ENCODE measurements at regions not wholly inside any gene's neighbourhood (a gene's known extent, or its start where the extent isn't known, plus 50 kb on each side); places are given as distances from the start of the nearest gene placed in this dataset.
A peak's percentile ranks its signal among the peaks of the same experiment; 100 is the strongest.

DNA sequence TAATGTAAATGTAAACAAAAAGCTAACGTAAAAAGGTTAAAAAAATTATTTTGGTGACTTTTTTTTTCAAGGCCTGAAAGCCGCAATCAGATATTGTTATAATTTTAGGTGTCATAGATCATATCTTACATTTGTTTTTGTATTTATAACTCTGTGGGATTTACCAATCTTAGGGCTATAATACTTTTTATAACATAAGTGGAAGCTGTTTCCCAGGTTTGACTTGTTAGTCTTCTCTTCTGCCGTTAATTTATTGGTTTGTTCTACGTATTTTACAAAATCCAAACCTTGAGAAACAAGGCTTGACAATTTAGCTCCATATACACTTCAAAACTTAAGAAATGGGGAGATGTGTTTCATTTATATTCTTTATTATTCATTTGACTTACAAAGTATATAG lies 119.4 kb downstream of the EVX1 start:
- no peak for DNase-seq (ENCODE audit: low read depth in 2 of 3, low spot score in 2 of 3)

DNA sequence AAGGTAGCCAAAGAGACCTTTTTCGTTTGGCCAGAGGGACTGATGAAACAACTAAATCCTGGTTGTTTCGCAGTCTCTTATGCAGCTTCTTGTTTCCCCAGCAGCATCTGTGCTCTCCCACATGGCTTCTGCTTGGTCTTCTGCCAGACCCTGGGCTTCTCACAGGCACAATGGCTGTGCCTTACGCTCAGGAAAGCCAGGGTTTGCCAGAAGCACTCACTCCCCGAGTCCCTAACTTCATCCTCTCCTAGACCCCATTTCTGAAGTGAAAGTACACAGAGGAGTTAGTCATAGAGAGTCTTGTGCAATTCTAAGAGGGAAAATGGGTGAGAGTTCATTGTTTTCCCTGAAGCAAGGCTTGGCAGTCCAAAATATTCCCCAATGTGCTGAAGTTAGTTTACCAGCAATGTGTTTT lies 121.7 kb downstream of the EVX1 start:
- DNase-seq (ENCODE audit: low read depth in 2 of 3, low spot score in 2 of 3) = no peak

DNA sequence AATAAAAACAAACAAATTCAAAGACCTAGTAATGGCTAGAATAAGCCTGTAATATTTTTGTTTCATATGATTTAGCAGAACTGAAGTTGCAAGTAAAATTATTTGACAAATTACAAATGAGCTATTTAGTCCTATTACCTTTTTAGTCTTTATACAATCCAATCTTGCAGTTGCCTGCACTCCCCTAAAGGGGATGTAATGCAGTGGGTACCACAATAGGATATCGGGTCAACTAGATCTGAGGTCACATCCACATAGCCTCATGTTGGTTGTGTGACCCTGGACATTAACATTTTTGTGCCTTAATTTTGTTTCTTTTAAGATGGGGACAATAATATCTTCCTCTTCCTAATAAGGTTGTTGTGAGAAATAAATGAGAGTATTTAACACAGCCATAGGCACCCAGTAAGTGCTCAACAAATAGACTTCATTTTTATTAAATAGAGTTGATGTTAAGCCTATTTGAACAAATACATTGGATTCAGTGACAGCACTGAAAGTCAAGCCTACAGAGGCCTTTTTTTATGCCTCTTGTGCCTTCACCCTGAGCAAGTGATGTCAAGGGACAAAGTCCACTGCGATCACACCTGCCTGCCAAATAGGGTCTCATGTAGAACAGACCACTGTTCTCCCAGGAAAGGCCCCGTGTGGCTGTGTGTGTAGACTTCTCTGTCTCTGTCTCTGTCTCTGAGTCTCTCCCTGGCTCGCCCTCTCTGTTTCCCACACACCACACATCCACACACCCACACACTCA lies 124.8 kb downstream of the EVX1 start:
- no peak for DNase-seq (ENCODE audit: low read depth in 2 of 3, low spot score in 2 of 3)

DNA sequence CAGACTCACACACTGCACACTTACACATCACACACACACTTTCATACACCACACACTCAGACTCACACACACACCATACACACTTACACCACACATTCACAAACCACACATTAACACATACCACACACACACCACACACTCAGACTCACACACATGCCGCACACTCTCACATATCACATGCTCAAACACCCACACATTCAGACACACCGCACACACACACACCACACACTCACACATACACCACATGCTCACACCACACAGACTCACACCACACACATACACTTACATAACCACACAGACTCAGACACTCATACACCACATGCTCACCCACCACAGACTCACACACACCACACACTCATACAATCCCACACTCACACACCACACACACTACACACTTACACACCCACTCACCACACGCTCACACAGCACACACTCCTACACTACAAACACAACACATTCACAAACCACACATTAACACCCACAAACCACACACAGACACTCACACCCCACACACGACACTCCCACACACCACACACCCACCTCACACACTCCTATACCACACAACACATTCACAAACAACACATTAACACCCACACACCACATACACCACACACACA lies 125.4 kb downstream of the EVX1 start:
- DNase-seq (ENCODE audit: low read depth in 2 of 3, low spot score in 2 of 3) = no peak

DNA sequence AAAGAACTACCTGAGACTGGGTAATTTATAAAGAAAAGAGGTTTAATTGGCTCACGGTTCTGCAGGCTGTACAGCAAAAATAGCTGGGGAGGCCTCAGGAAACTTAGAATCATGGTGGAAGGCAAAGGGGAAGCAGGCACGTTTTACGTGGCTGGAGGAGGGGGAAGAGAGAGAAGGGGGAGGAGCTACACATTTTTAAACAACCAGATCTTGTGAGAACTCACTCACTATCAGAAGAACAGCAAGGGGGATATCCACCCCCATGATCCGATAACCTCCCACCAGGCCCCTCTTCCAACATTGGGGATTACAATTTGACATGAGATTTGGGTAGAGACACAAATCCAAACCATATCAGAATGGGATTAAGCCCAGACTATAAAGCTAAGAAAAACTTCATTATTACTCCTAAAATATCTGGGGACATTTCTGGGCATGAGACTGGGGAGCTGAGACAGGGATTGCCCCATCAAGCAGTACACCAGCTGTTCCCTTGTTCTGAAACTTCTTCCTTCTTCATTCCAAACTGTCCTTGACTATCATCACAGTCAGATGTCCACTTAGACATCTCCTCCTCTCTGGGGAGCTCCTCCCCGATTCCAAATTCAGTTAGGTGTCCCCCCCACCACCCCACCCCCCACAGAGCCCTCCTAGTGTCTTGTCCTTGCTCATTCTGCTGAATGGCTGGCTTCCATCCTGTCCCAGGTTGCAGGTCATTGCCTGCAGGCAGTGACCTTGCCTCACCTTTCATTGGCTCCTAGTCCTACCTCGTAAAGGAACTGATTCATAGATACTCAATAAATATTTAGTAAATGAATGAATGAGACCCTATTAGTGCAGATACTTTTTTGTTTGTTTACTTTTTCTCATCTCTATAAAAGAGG lies 132.6 kb downstream of the EVX1 start:
- no peak for DNase-seq (ENCODE audit: low read depth in 2 of 3, low spot score in 2 of 3)

DNA sequence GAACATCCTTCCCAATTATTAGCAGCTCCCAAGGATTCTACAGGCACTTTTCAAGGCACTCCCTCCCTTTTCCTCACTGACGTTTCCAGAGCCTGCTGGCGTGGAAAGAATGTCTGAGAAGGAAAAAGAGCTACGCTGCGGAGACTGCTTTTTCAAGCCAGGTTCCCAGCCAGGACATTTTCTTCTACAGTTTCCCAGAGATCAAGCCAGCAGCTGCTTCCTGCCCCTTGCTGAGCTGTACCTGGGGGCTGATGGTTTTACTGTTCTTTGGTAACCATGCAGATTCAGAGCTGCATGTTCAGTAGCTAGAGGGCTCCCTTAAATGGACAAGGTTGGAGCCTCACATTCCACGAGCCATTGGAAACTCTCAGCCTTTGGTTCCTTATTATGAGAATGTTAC lies 133.4 kb downstream of the EVX1 start:
- no peak for DNase-seq (ENCODE audit: low read depth in 2 of 3, low spot score in 2 of 3)

DNA sequence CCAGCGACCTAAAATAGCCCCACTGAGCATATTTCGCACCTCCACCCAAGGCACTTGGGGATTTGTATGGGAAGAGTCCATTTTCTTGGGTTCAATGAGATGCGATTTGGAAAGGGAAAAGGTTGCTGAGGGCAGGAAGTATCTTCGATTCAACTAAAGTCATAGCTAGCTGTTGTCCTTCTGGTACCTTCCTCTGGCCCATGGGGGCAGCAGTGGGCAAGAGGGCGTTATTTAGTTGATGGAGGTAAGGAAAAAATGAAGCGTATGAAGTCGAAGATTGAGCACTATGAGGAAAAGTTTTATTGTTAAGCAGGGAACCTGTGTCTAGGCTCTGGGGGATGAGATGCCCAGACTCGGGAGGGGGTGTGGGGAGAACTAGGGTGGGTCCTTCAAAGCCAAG lies 135.4 kb downstream of the EVX1 start:
- no peak for DNase-seq (ENCODE audit: low read depth in 2 of 3, low spot score in 2 of 3)

DNA sequence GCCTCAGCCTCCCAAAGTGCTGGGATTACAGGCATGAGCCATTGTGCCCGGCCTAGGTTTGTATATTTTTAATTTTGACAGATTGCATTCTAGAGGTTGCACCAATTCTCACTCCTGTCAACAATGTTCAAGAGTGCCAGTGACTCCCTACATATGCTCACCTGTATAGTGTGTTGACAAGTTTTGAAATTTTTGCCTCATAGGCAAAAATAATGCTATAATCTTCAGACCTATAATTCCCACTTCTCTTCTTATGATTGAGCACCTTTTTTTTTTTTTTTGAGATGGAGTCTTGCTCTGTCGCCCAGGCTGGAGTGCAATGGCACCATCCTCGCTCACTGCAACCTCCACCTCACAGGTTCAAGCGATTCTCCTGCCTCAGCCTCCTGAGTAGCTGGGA lies 139.7 kb downstream of the EVX1 start:
- DNase-seq (ENCODE audit: low read depth in 2 of 3, low spot score in 2 of 3) = no peak

DNA sequence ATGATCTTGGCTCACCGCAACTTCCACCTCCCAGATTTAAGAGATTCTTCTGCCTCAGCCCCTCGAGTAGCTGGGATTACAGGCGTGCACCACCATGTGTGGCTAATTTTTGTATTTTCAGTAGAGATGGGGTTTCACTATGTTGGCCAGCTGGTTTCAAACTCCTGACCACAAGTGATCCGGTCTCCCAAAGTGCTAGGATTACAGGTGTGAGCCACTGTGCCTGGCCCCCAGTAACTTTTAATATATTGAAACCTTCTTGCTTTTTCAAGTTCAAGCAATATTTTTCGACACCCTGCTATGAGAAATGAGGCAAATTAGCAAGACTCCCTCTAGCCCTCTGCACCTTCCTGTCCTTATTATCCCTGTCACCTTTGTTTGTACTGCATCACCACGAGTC lies 144.0 kb downstream of the EVX1 start:
- no peak for DNase-seq (ENCODE audit: low read depth in 2 of 3, low spot score in 2 of 3)

DNA sequence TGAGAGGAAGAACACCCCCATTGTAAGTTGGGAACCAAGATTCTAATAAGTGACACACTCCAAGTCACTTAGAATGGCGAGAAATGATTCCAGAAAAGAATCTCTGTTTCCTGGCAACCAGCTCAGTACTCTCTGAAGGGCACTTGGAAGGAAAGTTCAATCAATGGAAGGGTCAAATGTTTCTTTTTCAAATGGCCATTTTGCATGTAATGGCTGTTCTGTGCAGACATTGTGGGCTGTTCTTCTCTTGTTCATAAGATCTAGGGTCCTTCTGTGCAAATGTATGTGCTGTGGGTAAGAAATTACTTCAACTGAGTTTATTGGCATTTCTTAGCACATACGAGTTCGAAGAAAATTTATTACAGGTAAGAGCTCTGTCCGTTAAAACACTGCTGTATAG lies 145.3 kb downstream of the EVX1 start:
- no peak for DNase-seq (ENCODE audit: low read depth in 2 of 3, low spot score in 2 of 3)

DNA sequence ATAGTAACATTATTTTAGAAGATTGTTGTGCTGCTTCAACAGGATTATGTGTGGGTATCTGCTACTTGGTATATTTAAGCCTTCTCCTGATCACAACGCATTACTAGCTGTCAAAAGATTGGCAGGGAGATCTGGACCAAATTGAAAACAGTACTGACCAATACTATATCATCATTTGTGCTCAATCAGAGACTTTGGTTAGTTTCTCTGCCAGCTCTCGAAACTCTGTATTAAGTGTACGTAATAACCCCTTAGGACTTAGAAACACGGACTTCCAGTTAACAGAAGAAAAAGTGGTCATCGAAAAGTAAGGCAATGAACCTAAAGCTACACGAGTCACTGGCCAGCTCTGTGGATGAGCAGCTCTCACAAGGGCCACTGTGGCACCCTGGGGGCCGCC lies 146.0 kb downstream of the EVX1 start:
- no peak for DNase-seq (ENCODE audit: low read depth in 2 of 3, low spot score in 2 of 3)

DNA sequence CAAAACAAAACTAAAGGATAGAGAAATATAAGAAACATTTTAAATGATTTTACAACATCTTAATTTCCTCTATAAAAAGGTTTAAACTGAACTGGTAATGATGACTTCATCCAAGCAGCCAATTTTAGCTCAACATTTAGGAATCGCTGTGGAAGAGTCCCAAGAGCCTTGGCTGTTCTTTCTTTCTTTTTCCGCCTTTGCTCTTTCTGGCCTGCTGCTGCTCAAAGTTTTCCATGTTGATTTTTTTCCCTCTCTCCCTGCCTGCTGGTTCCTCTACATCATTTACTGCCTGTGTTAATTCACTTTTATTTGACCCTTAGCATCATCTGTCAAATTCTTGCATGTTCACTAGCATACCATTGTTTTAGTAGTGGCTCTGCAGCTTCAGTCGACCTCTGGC lies 146.9 kb downstream of the EVX1 start:
- no peak for DNase-seq (ENCODE audit: low read depth in 2 of 3, low spot score in 2 of 3)

DNA sequence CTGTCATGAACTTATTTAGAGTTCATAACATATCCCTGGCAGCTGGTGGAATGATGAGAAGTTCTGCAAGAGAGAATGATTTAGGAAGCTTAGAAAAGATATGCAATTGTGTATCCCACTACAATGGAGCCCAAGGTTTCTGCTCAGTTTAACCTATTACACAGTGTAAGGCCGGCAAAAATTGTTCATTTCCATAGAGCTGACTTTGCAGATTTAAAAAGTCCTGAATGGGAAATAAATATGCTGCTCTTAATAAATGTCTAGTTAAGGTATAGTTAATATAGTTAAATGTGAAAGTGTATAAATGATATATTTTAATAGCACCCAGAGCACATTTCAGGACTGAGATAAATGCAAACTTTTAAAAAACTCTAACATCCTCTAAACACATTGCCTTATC lies 149.9 kb downstream of the EVX1 start:
- DNase-seq (ENCODE audit: low read depth in 2 of 3, low spot score in 2 of 3) = no peak

DNA sequence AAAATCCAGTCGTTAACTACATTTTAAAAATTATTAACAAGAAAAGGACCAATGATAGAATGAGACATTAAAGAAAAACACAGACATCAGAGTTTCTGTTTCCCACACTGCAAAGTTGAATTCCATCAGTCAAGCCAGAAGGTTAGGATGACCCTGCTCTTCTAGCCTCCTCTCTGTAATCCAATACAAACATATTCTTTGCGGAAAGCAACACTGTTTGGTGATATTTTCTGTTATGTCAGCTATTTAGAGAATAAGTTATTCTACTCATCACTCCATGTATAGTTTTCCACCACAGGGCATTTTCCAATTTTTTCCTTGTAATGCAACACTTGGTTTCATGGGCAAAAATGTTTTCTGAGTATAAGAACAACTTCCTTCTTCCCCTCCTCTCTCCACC lies 152.3 kb downstream of the EVX1 start:
- no peak for DNase-seq (ENCODE audit: low read depth in 2 of 3, low spot score in 2 of 3)

DNA sequence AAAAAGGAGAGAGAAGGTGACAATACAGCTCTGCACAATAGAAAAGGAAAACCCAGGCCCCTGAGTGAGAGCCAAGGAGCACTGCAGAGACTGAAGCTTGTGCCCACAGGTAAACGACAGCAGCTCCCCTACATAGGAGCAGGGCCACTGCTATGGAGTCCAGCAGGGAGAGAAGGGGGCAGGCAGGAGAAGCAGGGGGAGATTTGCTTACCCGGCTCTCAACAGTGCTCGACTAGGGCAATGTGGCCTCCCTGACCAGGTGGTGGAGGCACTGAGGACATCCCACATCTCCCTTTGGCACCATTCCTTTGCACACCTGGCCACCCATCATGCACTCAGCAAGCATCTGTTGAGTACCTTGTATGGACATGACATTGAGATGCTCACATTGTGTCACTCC lies 153.0 kb downstream of the EVX1 start:
- no peak for DNase-seq (ENCODE audit: low read depth in 2 of 3, low spot score in 2 of 3)

DNA sequence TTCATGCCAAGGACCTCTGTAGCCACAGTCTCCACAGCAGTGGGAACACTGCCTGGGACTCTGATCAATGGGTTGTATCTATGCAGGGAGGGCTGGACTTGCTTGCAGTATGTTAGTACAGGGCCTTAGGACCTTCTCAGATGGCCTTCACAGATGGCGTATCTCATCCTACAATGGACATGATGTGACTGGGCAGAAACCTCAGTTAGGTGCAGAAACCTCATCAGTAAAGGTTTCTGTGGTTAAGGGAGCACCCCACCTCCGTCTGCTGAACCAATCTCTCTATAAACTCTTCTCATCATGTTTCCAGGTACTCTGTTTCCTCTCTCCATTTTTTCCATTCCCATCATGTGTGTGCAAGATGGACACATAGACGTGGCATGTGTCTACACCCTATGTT lies 154.9 kb downstream of the EVX1 start:
- no peak for DNase-seq (ENCODE audit: low read depth in 2 of 3, low spot score in 2 of 3)

DNA sequence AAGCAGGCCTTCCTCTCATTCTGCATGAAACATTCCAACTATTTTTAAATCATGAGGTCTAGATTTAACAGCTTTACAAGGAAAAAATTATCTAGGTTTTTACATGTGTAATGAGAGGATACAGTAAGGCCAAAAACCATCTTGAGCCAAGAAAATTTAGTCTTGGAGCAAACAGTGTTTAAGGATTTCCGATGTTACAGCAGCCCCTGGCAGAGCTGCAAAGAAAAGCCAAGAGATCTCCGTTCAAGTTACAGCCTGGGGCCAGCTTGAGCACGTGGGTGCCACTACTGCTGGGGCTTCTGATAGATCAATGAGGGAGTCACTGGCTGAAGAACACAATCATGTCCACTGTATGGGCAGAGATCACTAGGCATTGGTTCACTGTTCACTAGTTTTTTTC lies 156.2 kb downstream of the EVX1 start:
- no peak for DNase-seq (ENCODE audit: low read depth in 2 of 3, low spot score in 2 of 3)

DNA sequence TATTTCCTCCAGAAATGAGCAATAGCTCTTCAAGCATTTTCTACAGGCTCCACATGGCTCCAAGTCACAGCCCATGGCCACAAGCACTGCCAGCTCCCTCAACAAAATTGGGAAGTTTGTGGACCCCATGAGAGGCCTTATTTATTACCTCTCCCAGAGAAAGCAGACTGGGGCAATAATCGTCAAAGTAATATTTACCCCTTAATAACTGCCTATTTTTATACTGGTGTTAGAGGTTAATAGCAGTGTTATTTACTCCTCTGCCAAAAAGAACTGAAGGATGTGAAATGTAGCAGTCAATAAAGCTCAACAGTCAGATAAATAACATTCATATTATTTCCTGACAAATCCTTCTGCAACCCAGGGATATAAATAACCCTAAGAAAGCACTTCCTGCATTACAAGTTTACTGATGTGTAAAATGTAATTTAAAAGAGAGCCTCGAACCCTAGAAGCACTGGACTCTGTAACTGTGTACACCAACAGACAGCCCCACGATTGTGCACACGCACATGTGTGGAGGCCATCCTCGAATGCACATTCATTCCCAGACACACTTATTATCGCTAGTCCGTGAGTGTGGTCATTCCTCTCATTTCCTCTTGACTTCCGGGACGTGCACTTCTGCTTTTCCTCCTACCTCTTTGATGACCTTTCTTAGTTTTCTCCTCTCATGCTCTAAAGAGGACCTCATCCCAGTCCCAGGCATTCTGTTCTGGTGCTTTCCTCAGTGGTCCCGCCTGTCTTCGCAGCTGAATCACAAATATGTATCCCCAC lies 157.4 kb downstream of the EVX1 start:
- peak in 1 of 3 donors; percentile 3 for DNase-seq (ENCODE audit: low read depth in 2 of 3, low spot score in 2 of 3)

DNA sequence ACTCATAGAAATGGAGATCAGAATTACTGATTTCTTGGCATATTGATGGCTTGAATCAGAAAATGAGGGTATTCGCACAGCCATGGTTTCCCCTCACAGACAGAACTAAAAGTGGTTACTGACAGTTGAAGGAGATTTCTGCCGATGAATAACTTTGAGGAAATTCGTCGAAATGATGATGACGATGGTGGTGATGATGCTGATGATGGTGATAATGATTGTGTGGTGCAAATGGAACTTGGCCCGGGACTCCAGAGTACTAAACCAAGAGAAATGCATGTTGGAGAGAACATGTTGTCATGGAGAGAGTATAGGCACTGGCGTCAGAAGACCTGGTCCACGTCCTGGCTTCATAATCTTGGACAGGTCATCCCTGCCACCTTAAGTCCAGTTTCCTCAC lies 163.2 kb downstream of the EVX1 start:
- no peak for DNase-seq (ENCODE audit: low read depth in 2 of 3, low spot score in 2 of 3)

DNA sequence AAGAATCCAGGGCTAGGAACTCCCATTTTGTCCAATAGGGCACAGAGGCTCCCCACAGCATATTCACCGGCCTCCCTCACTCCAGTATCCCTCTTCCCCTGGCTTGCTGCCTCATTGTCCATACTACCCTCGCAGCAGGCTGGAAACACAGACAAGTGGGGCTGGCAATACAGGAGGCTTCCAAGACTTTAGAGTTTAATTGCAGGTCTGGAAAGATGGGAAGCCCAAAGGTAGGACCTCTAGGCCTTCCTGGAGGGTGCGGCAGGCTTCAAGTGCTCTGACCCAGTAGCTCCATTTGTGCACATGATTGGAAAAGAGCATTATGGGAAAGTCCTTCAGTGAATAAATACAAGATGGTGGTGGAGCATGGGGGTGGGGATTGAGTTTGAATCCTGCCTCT lies 166.7 kb downstream of the EVX1 start:
- no peak for DNase-seq (ENCODE audit: low read depth in 2 of 3, low spot score in 2 of 3)

DNA sequence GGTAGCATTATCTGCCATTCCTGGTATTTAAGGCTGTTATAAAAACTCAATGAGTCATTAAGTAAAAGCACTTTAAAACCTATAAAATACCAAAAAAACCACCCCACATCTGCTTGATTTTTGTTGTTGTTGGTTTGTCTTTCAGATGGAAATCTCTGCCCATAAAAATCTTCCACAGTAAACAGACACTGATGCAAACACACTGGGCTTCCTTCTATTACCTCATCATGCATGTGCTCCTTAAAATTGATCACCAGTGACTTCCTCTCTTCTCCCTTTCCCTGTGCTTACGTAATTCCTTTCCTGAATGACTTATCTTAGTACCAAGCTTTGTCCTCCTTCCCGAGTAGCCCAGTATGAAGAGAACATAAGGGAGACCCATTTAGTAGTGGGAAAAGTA lies 167.2 kb downstream of the EVX1 start:
- no peak for DNase-seq (ENCODE audit: low read depth in 2 of 3, low spot score in 2 of 3)

Data from hematopoietic multipotent progenitor cell (in vitro differentiated cells).